ENCODE measurements at regions not wholly inside any gene's neighbourhood (a gene's known extent, or its start where the extent isn't known, plus 50 kb on each side); places are given as distances from the start of the nearest gene placed in this dataset.
"Not testable (repeated sequence)": the region's sequence is repeated elsewhere in the genome, so short reads cannot be mapped to it uniquely, and the experiment has no call there.

DNA sequence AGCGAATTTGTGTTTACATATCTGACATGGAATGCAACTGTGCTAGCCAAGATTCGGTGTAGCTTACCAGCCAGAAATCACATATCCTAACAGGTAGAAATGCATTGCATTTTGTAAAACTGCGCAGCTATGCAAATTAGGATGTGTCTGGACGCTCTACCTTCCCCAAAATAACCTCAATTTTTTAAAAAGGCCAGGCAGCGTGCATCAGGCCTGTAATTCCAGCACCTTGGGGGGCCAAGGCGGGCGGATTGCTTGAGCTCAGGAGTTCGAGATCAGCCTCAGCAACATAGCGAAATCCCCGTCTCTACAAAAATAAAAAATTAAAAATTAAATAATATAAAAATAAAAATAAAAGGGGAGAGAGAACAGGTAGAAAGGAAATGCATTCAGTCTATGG, 305.0 kb downstream of the TYW1 start:
- no peak for DNase-seq

DNA sequence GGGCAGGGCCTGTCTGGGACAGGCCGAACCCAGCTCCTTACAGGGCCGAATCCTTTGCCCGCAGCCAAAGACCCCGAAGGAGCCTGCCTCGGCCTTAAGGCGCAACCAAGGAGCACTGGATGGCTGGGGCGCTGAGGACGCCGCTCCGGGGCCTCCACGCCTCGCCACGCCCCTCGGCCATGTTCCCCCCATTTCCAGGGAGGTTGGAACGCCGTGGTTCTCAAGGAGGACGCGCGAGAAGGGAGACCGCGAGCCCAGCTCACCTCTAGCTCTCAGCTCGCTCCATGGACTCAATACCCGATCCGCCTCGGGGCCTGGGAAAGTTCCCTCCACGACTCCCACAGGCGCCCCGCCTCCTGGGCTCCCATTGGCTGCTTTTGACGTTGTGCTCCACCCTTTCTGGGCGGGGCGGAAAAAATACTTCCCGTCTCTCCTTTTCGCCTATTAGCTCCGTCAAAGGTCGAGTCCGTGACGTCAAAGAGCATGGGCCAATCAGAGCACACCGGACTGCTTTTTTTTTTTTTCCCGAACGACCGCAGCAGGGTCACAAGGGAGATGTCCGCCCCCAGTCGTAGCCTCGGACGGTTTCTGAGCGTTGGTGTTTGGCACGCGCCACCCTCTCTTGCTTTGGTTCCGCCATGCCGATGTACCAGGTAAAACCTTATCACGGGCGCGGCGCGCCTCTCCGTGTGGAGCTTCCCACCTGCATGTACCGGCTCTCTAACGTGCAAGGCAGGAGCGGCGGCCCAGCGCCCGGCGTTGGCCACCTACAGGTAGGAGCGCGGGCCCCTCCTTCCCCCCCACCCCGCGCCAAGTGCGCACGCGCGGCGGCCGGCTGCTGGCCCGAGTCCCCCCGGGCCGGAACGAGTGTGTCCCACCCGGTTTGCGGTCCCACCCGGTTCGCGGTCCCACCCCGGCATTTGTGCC, 305.7 kb downstream of the TYW1 start:
- peak; percentile 100 for DNase-seq

DNA sequence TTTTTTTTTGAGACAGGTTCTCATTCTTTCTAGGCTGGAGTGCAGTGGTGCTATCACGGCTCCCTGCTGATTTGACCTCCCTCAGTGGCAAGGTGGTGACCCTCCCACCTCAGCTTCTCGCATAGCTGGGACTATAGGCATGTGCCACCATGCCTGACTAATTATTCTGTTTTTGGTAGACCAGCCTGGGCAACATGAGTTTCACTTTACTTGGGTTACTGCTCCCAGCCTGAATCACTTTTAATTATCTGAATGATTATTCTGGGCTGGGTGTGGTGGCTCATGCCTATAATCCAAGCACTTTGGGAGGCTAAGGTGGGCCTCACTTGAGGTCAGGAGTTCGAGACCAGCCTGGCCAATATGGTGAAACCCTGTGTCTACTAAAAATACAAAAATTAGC, 308.2 kb downstream of the TYW1 start:
- not testable (repeated sequence) for DNase-seq

DNA sequence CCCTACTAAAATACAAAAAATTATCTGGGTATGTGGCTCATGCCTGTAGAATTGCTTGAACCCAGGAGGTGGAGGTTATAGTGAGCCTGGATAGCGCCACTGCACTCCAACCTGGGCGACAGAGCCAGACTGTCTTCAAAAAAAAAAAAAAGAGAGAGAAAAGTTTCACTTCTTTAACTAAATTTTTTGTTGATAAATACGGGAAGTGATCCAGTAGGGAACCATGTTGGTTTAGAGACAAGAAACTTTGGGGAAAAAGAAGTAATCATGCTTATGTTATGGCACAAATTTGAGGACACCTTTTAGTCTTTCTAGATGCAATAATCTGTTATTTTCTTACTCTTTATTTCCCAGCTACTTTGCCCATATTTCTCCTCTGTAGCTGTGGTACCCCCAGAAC, 309.7 kb downstream of the TYW1 start:
- no peak for DNase-seq

DNA sequence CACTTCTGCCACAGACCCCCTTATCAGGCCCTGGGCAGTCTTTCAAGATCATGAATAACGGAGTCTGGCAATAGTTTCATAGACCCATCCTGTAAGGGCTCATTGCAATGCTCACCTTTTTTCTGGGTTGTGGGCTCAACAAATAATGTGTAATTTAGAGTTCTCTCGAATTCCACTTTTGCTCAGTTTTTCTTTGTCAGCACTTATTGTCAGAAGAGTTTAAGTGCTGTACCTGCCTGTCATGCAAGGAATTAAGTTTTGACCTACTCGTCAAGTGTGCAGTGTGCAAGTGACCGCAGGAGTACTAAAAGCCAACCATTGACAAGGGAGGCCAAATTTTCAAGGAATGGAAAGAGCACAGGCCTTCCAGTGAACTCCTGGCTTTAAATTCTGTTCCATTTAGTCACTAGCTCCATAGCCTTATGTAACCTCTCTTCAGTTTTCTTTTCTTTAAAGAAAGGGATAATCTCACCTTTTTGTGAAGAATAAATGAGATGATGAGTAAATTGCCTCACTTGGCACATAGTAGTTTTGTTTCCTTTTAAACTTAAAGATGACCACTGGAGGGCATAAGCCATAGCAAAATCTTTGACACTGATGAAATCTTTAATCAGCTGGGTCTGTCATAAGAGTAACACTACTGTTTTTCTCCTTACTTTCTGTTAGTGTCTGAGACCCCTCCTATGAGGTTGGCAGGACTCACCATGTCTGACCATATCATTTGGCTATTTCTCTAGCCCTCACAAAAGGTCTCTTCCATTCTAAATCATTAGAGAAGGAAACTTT, 313.3 kb downstream of the TYW1 start:
- DNase-seq, result no peak

DNA sequence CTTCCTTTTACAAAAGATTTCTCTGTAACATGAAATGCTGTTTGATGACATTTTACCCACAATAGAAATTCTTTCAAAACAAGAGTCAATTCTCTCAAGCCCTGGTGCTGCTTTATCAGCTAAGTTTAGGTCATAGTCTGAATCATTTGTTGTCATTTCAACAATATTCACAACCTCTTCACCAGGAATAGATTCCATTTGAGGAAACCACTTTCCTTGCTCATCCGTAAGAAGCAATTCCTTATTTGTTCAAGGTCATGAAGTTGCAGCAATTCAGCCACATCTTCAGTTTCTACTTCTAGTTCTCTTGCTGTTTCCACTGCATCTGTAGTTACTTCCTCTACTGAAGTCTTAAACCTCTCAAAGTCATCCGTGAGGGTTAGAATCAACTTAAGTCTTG, 315.3 kb downstream of the TYW1 start:
- DNase-seq, result peak; percentile 18

DNA sequence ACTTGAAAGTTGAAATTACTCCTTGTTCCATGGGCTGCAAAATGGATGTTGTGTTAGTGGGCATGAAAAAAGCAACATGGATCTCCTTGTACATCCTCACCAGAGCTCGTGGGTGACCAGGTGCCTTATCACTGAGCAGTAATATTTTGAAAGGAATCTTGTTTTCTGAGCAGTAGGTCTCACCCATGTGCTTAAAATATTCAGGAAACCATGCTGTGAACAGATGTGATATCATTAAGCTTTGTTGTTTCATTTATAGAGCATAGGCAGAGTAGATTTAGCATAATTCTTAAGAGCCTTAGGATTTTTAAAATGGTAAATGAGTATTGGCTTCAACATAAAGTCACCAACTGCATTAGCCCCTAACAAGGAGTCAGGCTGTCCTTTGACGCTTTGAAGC, 316.6 kb downstream of the TYW1 start:
- no peak for DNase-seq

DNA sequence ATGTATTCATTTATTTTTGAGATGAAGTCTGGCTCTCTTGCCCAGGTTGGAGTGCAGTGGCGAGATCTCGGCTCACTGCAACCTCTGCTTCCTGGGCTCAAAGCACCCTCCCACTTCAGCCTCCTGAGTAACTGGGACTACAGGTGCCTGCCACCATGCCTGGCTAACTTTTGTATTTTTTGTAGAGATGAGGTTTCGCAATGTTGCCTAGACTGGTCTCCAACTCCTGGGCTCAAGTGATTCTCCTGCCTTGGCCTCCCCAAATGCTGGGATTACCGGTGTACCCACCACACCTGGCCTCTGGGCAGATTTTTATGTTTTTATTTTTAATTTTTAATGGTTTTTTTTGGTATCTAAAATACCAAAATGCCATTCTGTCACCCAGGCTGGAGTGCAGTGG, 320.3 kb downstream of the TYW1 start:
- not testable (repeated sequence) for DNase-seq

DNA sequence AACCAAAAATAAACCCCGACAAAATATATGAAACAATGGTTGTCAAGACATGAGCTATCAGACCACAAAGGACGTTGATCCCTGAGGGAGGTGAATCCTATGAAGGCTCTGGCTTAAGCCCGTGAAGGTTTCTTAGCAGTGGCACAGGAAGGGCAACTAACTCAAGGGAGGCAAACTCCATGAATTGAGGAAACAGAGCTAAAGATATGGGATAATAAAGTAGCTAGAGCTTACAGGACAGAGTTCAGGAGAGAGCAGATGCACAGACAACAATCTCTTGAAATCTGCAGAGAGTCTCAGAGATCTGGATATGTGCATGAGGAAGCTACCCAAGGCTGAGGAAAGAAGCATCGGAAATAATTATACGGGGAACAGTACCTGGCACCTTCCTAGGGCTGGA, 331.6 kb downstream of the TYW1 start:
- DNase-seq, result not testable (repeated sequence)

DNA sequence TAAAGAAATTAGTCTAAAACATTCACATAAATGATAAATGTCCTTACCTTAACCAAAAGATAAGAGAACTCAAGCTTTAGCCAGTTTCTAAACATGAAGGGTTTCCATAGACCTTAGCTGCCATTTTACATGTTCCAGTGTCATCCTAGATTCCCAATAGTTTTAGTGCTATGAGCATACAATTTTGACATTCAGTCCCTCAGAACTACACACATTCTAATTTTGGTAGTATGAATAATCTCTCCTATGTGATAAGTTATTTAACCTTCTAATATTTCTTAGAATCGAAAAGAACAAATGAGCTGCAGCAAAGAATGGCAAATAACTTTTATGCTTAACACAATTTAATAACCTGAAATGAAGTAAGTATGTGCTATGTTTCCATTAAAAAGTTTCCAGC, 338.5 kb downstream of the TYW1 start:
- not testable (repeated sequence) for DNase-seq

DNA sequence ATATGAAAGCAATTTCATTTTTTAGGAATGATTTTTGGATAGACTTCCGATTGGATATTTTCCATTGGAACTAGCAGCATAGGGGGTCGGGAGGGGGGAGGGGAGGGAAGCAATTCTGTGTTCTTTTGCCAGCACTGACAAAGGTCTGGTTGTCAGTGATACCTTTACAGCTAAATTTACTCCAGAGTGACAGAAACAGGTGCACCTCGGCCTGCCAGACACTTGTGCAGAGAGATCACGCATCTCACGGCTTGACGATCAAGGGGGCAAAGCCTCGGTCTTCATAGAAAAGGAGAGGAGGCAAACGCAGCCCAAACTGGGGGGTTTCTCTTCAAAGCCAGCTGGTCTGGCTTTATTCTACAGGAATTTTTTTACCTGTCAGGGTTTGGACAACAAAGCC, 339.0 kb downstream of the TYW1 start:
- DNase-seq, result not testable (repeated sequence)

DNA sequence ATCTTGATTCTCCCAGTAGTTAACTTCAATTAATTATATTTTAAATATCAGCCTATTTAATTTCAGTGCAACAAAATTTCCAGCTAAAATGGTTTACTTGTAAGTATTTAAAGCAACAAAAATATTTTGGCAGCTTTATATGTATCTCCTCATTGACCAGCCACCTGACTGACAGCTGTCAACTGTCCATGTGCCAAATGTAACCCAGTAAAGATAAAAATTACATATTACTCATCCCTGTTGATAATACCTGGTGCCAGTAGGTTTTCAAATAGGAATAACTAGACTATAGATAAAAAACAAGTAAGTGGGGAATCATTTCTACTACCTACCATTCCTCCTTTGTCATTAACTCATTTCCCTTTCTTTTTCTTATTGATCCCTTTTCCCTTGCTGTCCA, 341.9 kb downstream of the TYW1 start:
- not testable (repeated sequence) for DNase-seq

DNA sequence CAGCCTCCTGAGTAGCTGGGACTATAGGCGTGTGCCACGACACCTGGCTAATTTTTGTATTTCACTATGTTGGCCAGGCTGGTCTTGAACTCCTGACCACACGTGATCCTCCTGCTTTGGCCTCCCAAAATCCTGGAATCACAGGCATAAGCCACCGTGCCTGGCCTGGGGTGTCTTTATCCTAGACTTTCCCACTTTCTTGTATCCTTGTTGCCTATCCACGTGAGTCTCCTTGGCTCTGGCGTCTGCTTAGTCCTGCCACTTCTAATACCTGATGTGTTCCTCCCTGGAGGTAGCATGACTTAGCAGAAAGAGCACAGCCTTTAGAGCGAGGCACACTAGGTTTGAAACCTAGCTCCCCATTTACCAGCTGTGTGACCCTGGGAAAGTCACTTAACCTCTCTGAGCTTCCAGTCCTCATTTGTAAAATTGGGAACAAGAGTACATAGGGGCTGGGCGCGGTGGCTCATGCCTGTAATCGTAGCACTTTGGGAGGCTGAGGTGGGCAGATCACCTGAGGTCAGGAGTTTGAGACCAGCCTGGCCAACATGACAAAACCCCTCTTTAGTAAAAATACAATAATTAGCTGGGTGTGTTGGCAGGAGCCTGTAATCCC, 344.6 kb downstream of the TYW1 start:
- no peak for DNase-seq

DNA sequence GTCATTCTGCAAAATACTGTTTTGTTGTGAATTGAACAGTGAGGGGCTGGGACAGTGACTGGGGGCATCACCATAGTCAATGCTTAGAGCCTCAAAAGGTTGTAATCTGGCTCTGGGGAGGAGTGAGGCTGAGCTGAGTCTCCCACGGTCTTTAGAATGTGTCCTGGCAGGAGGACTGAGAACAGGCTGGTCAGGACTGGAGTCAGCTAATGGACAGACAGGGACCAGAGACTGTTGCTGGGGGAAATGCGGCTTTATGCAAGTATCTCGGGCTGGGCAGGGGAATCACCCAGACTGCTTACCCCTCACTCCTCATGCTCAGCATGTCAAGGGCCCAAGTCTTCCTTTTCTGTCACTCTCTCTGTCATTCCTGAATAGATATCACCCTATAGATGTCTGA, 346.5 kb downstream of the TYW1 start:
- no peak for DNase-seq

DNA sequence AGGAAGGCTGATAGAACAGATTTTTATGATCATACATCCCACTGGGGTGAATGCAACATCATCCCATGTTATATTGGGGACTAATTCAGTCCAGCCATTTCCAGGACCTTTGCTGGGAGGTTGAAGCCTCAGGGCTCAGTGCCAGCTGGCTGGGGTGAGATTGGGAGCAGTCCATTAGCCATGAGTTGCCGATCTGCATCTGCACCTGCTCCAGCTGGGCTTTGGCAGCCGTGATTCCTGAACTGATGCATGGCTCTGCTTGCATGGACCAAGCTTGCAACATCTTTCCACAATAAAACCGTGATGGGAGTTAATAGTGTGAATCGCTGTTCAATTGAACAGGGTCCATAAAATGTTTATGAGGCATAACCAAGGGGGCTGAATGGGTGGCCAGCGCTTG, 346.9 kb downstream of the TYW1 start:
- DNase-seq, result no peak

DNA sequence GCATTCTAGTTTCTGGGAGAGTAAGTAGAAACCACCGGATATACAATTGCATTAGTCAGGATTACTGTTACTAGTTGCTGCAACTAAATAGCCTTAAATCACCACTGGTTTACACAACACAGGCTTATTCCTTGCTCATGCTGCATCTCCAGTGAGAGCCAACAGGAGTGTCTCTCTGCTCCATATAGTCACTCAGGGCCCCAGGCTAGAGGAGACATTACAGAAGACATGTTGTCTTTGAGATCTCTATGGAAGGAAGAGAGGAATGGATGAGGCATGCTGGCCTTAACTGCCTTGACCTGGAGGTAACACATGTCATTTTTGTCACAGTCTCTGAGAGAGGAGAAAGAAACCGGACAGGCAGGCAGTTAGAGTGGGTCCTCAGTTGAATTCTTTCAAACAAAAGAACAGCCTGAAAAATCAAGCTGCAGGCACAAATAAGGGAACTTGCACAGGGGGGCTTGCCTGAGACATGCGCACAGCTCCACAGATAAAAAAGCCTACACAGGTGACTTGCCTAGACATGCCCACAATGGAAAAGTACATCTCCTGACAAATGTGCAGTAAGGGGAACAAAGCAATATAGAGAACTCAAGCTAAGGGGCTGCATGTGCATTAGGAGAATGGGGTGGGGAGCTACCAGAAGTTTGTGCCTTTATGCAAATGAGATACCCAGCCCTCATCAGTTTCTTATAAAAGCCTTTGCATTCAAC, 348.0 kb downstream of the TYW1 start:
- DNase-seq, result no peak

DNA sequence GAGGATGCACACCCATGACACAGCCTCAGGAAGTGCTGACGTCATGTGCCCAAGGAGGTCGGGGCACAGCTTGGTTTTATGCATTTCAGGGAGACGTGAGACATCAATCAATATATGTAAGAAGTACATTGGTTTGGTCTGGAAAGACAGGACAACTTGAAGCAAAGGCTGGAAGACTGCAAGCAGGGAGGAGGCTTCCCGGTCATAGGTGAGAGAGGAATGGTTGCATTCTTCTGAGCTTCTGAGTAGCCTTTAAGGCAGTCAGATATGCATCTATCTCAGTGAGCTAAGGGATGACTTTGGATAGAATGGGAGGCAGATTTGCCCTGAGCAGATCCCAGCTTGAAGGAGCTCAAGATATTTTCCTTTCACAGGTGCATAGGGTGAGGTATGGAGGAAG, 349.5 kb downstream of the TYW1 start:
- DNase-seq, result no peak

DNA sequence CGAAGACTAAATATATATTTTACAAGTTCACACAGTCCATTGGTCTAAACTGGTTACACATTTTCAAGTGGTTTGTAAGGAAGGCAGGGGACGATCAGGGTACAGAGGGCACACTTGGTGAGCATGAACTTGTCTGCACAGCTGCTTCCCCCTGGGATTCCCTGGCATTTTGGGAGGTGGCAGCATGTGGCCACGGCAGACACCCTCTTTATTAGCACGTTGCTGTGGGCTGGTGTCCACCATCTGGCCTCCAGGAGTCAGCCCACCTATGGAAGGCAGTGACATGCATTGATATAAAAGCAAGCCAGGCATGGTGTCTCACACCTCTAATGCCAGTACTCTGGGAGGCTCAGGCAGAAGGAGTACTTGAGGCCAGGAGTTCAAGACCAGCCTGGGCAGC, 350.2 kb downstream of the TYW1 start:
- DNase-seq, result no peak

DNA sequence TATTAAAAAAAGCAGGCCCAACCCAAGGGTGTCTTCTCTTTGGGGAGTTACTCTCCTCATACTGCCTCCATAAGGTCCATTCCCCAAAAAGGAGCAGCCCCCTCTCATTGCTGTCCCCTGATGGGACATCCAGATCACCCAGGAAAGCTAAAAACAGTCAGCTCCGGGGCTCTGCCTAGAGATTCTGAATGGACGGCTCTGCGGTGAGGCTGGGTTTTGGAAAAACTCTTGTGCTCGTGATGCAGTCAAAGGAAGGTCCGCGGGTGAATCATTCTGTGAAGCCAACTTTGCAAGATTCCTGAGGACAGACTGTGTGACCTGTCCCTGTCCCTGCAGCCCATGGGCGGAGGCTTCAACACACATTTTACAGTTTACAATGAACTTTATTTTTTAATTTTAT, 351.5 kb downstream of the TYW1 start:
- DNase-seq, result no peak

DNA sequence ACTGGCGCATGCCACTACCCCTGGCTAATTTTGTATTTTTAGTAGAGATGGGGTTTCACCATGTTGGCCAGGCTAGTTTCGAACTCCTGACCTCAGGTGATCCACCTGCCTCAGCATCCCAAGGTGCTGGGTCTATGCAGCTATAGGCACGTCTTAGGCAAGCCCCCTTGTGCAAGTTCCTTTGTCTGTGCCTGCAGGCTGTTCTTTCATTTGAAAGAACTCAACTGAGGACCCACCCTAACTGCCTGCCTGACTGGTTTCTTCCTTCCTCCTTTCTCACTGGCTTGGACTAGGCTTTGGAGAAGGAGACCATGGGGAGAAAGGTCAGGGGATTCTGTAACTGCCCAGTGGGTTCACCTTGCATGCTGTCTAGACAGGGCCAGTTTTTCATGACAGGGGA, 361.0 kb downstream of the TYW1 start:
- not testable (repeated sequence) for DNase-seq

DNA sequence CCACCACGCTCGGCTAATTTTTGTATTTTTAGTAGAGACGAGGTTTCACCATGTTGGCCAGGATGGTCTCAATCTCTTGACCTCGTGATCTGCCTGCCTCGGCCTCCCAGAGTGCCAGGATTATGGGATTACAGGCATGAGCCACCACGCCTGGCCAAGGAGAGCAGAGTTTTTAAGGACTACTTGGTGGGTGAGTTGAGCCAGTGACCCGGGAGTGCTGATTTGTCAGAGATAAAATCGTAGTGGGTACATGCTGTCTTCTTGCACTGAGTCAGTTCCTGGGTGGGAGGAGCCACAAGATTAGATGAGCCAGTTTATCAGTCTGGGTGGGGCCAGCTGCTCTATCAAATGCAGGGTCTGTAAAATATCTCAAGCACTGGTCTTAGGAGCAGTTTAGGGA, 361.7 kb downstream of the TYW1 start:
- DNase-seq, result not testable (repeated sequence)

DNA sequence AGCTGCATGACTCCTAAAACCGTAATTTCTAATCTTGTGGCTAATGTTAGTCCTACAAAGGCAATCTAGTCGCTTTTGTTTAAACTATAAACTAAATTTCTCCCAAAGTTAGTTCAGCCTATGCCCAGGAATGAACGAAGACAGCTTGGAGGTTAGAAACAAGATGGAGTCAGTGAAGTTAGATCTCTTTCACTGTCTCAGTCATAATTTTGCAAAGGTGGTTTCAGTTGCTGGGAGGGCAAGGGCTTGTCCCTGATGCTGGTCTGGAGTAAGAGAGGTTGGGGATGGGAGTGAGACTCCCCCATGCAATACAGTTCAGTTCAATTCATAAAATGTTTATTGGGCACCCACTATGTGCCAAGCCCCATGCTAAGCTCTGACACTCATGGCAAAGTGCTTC, 362.1 kb downstream of the TYW1 start:
- DNase-seq, result not testable (repeated sequence)

DNA sequence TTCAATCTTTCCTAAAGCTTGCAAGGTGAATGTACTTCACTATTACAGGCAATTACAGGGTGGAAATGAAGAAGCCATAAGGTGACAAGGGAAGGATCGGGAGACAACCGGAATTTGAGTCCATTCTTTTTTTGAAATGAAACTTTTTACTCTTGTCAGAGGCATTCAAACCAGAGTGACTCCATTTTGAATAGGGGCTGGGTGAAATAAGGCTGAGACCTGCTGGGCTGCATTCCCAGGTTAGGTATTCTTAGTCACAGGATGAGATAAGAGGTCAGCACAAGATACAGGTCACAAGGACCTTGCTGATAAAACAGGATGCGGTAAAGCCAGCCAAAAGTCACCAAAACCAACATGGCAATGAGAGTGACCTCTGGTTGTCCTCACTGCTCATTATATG, 363.3 kb downstream of the TYW1 start:
- no peak for DNase-seq

Data from fibroblast of skin of right quadriceps (primary cell).